GM23338 (cell line): ENCODE measurements at regions not wholly inside any gene's neighbourhood (a gene's known extent, or its start where the extent isn't known, plus 50 kb on each side); places are given as distances from the start of the nearest gene placed in this dataset.

Experiments used
- ATAC-seq: fragments of 200-7000 bp; cut with Tn5 transposase; 3 replicates; pipeline ENCODE4 v1.9.1; 2020
- DNase-seq: peaks from one replicate; pipeline ENCODE4 v3.0.0-alpha.2; 2015; ENCODE audit warnings: low spot score
- H2AFZ ChIP-seq: fragments of 200-600 bp; sonication (generic); 2 replicates; pipeline ENCODE4 v1.8.0; 2016; ENCODE audit warnings: antibody characterized with exemption, mild to moderate bottlenecking, moderate library complexity
- H3F3A ChIP-seq: fragments of 200-600 bp; sonication (generic); replicated peaks from 2 replicates; pipeline ENCODE4 v1.8.0; 2017; ENCODE audit warnings: antibody characterized with exemption, mixed run types, low read depth
- H3K27ac ChIP-seq: fragments of 200-600 bp; sonication (generic); 2 replicates; pipeline ENCODE4 v1.6.1; 2016; ENCODE audit warnings: low read depth
- H3K27me3 ChIP-seq: fragments of 200-600 bp; sonication (generic); 2 replicates; pipeline ENCODE4 v1.8.0; 2016; ENCODE audit warnings: mild to moderate bottlenecking, mixed run types, moderate library complexity; ENCODE audit not compliant: insufficient read depth
- H3K36me3 ChIP-seq: fragments of 200-600 bp; sonication (generic); 2 replicates; pipeline ENCODE4 v1.8.0; 2016; ENCODE audit warnings: mild to moderate bottlenecking; ENCODE audit not compliant: insufficient read depth
- H3K4me1 ChIP-seq: fragments of 200-600 bp; sonication (generic); 2 replicates; pipeline ENCODE4 v1.8.0; 2016; ENCODE audit warnings: mild to moderate bottlenecking, moderate library complexity; ENCODE audit not compliant: insufficient read depth
- H3K4me2 ChIP-seq: fragments of 200-600 bp; sonication (generic); 2 replicates; pipeline ENCODE4 v1.7.1; 2017; ENCODE audit warnings: mixed run types
- H3K4me3 ChIP-seq: fragments of 200-600 bp; sonication (generic); 2 replicates; pipeline ENCODE4 v1.6.1; 2016; ENCODE audit warnings: mixed run types
- H3K79me2 ChIP-seq: fragments of 200-600 bp; sonication (generic); replicated peaks from 2 replicates; pipeline ENCODE4 v1.8.0; 2017; ENCODE audit warnings: mild to moderate bottlenecking; ENCODE audit not compliant: insufficient read depth
- H3K9me2 ChIP-seq: fragments of 200-600 bp; sonication (generic); 2 replicates; pipeline ENCODE4 v1.8.0; 2017; ENCODE audit not compliant: insufficient read depth
- H4K20me1 ChIP-seq: fragments of 200-600 bp; sonication (generic); replicated peaks from 2 replicates; pipeline ENCODE4 v1.8.0; 2017; ENCODE audit warnings: mild to moderate bottlenecking; ENCODE audit not compliant: insufficient read depth
- H3K27ac Mint-ChIP-seq: 2 replicates; pipeline ENCODE4 v1.8.0; 2020; ENCODE audit warnings: inconsistent platforms, mild to moderate bottlenecking, moderate library complexity, mixed read lengths
- H3K27me3 Mint-ChIP-seq: 3 replicates; pipeline ENCODE4 v1.8.0; 2022; ENCODE audit warnings: low read depth, mild to moderate bottlenecking, moderate library complexity, mixed read lengths, inconsistent platforms; ENCODE audit not compliant: insufficient read depth, poor library complexity
- H3K36me3 Mint-ChIP-seq: 3 replicates; pipeline ENCODE4 v1.8.0; 2021; ENCODE audit warnings: low read depth, mild to moderate bottlenecking, inconsistent platforms, moderate library complexity, mixed read lengths
- H3K4me1 Mint-ChIP-seq: 3 replicates; pipeline ENCODE4 v1.8.0; 2020; ENCODE audit warnings: mild to moderate bottlenecking, inconsistent platforms, mixed read lengths
- H3K4me3 Mint-ChIP-seq: 3 replicates; pipeline ENCODE4 v1.8.0; 2021; ENCODE audit warnings: moderate library complexity, mild to moderate bottlenecking, inconsistent platforms, mixed read lengths
- H3K9me3 Mint-ChIP-seq: 3 replicates; pipeline ENCODE4 v1.8.0; 2020; ENCODE audit warnings: moderate library complexity, mild to moderate bottlenecking, inconsistent platforms, mixed read lengths
- CREB1 ChIP-seq: fragments of 250-450 bp; sonication (Bioruptor Pico); IDR thresholded peaks from 2 replicates; pipeline ENCODE4 v1.5.0; 2020; ENCODE audit warnings: low read depth, mild to moderate bottlenecking, moderate library complexity
- EZH2 ChIP-seq: fragments of 200-600 bp; sonication (generic); IDR thresholded peaks from one replicate; pipeline ENCODE4 v1.8.0; 2017; ENCODE audit warnings: antibody characterized with exemption, mild to moderate bottlenecking, low read depth; ENCODE audit not compliant: unreplicated experiment
- EZH2phosphoT487 ChIP-seq: fragments of 200-600 bp; sonication (generic); IDR thresholded peaks from one replicate; pipeline ENCODE4 v1.8.1; 2018; ENCODE audit warnings: antibody characterized with exemption; ENCODE audit not compliant: unreplicated experiment
- JUNB ChIP-seq: IDR thresholded peaks from one replicate; pipeline ENCODE4 v1.6.1; 2016; ENCODE audit warnings: antibody characterized with exemption; ENCODE audit not compliant: unreplicated experiment
- NANOG ChIP-seq: IDR thresholded peaks from 2 replicates; pipeline ENCODE4 v1.6.1; 2016; ENCODE audit warnings: antibody characterized with exemption, borderline replicate concordance
- POLR2AphosphoS5 ChIP-seq: IDR thresholded peaks from 2 replicates; pipeline ENCODE4 v1.6.1; 2016; ENCODE audit warnings: antibody characterized with exemption, low read depth
- STAT1 ChIP-seq: IDR thresholded peaks from one replicate; pipeline ENCODE4 v1.6.1; 2016; ENCODE audit warnings: antibody characterized with exemption; ENCODE audit not compliant: unreplicated experiment
- ZNF114 ChIP-seq: fragments of 250-450 bp; sonication (Bioruptor Pico); IDR thresholded peaks from 2 replicates; pipeline ENCODE4 v1.5.0; 2020; ENCODE audit warnings: mild to moderate bottlenecking, moderate library complexity
- ZNF331 ChIP-seq: fragments of 250-450 bp; sonication (Bioruptor Pico); IDR thresholded peaks from 2 replicates; pipeline ENCODE4 v1.5.0; 2020; ENCODE audit warnings: low read depth, mild to moderate bottlenecking, moderate library complexity
- TF ChIP-seq, protein P1 (sequence below): IDR thresholded peaks from 2 replicates; pipeline ENCODE4 v1.6.1; 2016; ENCODE audit warnings: antibody characterized with exemption
- TF ChIP-seq, protein P2 (sequence below): fragments of 250-450 bp; sonication (Bioruptor Pico); IDR thresholded peaks from 2 replicates; pipeline ENCODE4 v1.5.0; 2020; ENCODE audit warnings: mild to moderate bottlenecking, moderate library complexity

DNA sequence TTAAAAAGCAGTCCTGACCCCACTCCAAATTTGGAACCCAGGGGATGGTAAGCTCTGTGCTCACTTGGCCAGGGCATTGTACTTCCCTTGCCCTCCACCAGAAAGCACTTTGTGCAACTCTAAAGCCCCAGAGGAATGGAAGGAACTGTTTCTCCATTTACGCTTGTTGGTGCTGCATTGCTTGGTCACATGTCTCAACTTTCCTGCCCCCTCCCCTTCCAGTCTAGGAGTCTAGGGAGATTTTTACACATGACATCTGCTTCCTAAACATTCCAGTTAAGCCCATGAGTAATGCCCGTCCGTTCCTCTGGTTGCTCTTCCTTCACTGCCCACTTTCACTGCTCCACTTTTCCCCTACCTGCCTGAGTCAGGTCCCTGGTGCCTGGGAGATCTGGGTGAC, 92.6 kb upstream of the MAP1LC3B2 start:
- ATAC-seq (no peak), DNase-seq (no peak)
- Histone ChIP-seq H3K4me2 (no peak overlapping the region), H4K20me1 (no peaks in the 10 kb centered on the region), H3K9me2 (no peaks in the 10 kb centered on the region), H3K4me3 (no peak overlapping the region), H2AFZ (no peak overlapping the region), H3K79me2 (no peaks in the 10 kb centered on the region), H3K27me3 (no peaks in the 10 kb centered on the region), H3F3A (no peaks in the 10 kb centered on the region), H3K36me3 (no peaks in the 10 kb centered on the region), H3K4me1 (no peaks in the 10 kb centered on the region), H3K27ac (no peak overlapping the region)
- Mint-ChIP-seq H3K27me3 (peaks cover 3% of the 10 kb centered on the region), H3K4me3 (no peak overlapping the region), H3K4me1 (no peaks in the 10 kb centered on the region), H3K36me3 (no peaks in the 10 kb centered on the region), H3K27ac (no peak overlapping the region), H3K9me3 (no peaks in the 10 kb centered on the region)
- no peak for TF ChIP-seq NANOG
- TF ChIP-seq STAT1 = no peak

DNA sequence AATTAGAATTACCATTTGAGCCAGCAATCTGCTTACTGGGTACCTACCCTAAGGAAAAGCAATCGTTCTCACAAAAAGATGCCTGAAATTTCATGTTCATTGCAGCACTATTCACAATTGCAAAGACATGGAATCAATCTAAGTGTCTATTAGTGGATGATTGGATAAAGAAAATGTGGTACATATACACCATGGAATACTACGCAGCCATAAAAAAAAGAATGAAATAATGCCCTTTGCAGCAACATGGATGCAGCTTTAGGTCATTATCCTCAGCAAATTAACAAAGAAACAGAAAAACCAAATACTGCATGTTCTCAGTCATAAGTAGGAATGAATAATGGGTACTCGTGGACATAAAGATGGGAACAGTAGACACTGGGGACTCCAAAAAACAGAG, 89.8 kb upstream of the MAP1LC3B2 start:
- Histone ChIP-seq H3K36me3 (no peaks in the 10 kb centered on the region), H3K4me3 (no peak overlapping the region), H3K9me2 (no peaks in the 10 kb centered on the region), H3K4me2 (no peak overlapping the region), H2AFZ (no peak overlapping the region), H3K27me3 (no peaks in the 10 kb centered on the region), H4K20me1 (no peaks in the 10 kb centered on the region), H3K79me2 (no peaks in the 10 kb centered on the region), H3K4me1 (no peaks in the 10 kb centered on the region), H3K27ac (no peak overlapping the region), H3F3A (no peaks in the 10 kb centered on the region)
- Mint-ChIP-seq H3K27me3 (peaks cover 2% of the 10 kb centered on the region), H3K4me3 (no peak overlapping the region), H3K9me3 (peaks cover 9% of the 10 kb centered on the region; the same call in 2 of the 3 replicates), H3K4me1 (no peaks in the 10 kb centered on the region; the same call in 2 of the 3 replicates), H3K36me3 (no peaks in the 10 kb centered on the region), H3K27ac (no peak overlapping the region)
- TF ChIP-seq POLR2AphosphoS5 = no peak
- TF ChIP-seq, protein P1, sequence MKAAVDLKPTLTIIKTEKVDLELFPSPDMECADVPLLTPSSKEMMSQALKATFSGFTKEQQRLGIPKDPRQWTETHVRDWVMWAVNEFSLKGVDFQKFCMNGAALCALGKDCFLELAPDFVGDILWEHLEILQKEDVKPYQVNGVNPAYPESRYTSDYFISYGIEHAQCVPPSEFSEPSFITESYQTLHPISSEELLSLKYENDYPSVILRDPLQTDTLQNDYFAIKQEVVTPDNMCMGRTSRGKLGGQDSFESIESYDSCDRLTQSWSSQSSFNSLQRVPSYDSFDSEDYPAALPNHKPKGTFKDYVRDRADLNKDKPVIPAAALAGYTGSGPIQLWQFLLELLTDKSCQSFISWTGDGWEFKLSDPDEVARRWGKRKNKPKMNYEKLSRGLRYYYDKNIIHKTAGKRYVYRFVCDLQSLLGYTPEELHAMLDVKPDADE = no peak
- no peak for TF ChIP-seq NANOG
- TF ChIP-seq CREB1 (CRISPR knock-in tag) = no peak
- TF ChIP-seq, protein P2, sequence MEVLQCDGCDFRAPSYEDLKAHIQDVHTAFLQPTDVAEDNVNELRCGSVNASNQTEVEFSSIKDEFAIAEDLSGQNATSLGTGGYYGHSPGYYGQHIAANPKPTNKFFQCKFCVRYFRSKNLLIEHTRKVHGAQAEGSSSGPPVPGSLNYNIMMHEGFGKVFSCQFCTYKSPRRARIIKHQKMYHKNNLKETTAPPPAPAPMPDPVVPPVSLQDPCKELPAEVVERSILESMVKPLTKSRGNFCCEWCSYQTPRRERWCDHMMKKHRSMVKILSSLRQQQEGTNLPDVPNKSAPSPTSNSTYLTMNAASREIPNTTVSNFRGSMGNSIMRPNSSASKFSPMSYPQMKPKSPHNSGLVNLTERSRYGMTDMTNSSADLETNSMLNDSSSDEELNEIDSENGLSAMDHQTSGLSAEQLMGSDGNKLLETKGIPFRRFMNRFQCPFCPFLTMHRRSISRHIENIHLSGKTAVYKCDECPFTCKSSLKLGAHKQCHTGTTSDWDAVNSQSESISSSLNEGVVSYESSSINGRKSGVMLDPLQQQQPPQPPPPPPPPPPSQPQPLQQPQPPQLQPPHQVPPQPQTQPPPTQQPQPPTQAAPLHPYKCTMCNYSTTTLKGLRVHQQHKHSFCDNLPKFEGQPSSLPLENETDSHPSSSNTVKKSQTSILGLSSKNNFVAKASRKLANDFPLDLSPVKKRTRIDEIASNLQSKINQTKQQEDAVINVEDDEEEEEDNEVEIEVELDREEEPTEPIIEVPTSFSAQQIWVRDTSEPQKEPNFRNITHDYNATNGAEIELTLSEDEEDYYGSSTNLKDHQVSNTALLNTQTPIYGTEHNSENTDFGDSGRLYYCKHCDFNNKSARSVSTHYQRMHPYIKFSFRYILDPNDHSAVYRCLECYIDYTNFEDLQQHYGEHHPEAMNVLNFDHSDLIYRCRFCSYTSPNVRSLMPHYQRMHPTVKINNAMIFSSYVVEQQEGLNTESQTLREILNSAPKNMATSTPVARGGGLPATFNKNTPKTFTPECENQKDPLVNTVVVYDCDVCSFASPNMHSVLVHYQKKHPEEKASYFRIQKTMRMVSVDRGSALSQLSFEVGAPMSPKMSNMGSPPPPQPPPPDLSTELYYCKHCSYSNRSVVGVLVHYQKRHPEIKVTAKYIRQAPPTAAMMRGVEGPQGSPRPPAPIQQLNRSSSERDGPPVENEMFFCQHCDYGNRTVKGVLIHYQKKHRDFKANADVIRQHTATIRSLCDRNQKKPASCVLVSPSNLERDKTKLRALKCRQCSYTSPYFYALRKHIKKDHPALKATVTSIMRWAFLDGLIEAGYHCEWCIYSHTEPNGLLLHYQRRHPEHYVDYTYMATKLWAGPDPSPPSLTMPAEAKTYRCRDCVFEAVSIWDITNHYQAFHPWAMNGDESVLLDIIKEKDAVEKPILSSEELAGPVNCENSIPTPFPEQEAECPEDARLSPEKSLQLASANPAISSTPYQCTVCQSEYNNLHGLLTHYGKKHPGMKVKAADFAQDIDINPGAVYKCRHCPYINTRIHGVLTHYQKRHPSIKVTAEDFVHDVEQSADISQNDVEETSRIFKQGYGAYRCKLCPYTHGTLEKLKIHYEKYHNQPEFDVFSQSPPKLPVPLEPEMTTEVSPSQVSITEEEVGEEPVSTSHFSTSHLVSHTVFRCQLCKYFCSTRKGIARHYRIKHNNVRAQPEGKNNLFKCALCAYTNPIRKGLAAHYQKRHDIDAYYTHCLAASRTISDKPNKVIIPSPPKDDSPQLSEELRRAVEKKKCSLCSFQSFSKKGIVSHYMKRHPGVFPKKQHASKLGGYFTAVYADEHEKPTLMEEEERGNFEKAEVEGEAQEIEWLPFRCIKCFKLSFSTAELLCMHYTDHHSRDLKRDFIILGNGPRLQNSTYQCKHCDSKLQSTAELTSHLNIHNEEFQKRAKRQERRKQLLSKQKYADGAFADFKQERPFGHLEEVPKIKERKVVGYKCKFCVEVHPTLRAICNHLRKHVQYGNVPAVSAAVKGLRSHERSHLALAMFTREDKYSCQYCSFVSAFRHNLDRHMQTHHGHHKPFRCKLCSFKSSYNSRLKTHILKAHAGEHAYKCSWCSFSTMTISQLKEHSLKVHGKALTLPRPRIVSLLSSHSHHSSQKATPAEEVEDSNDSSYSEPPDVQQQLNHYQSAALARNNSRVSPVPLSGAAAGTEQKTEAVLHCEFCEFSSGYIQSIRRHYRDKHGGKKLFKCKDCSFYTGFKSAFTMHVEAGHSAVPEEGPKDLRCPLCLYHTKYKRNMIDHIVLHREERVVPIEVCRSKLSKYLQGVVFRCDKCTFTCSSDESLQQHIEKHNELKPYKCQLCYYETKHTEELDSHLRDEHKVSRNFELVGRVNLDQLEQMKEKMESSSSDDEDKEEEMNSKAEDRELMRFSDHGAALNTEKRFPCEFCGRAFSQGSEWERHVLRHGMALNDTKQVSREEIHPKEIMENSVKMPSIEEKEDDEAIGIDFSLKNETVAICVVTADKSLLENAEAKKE = no peak
- no peak for TF ChIP-seq ZNF114 (CRISPR knock-in tag)
- no peak for TF ChIP-seq ZNF331 (CRISPR knock-in tag)
- no peak for TF ChIP-seq EZH2phosphoT487
- TF ChIP-seq EZH2 = no peak
- TF ChIP-seq STAT1 = no peak
- no peak for TF ChIP-seq JUNB
- no peak for ATAC-seq
- no peak for DNase-seq
